Adrenal gland (tissue), 5 donors: ENCODE measurements at regions not wholly inside any gene's neighbourhood (a gene's known extent, or its start where the extent isn't known, plus 50 kb on each side); places are given as distances from the start of the nearest gene placed in this dataset.

Experiments used
- CTCF ChIP-seq, 6 experiments: fragments of 450-650 bp in 4 of 6; fragments of 200-600 bp in 2 of 6; sonication (generic) in 1 of 6; IDR thresholded peaks; 1 replicate in 5 of 6; 2 replicates in 1 of 6; pipeline versions ENCODE4 v1.5.1 to v1.8.0; 2016 to 2021; ENCODE audit warnings: antibody characterized with exemption in 6 of 6, mild to moderate bottlenecking in 2 of 6, moderate library complexity in 1 of 6
- POLR2A ChIP-seq, 2 donors: fragments of 450-650 bp; IDR thresholded peaks; one replicate each; pipeline ENCODE4 v1.6.1; 2017; ENCODE audit warnings: antibody characterized with exemption in 2 of 2, mild to moderate bottlenecking in 2 of 2, moderate library complexity in 1 of 2
- donor health status: DM: no; HTN: no; CAD: no.

- TF ChIP-seq CTCF (IDR thresholded peaks at IDR 0.05), result no peak
- TF ChIP-seq POLR2A (IDR thresholded peaks at IDR 0.05), result no peak
Measured at GRCh38 chr3:187964760-187965159, 189.2 kb upstream of the LPP start.
